Kidney (tissue), 13 donors: ENCODE measurements at regions not wholly inside any gene's neighbourhood (a gene's known extent, or its start where the extent isn't known, plus 50 kb on each side); places are given as distances from the start of the nearest gene placed in this dataset.

Experiments
- DNase-seq, 5 donors: peaks; one replicate each; pipeline ENCODE4 v3.0.0-alpha.2; 2013 to 2020
- FAIRE-seq: peaks from 2 replicates; lab custom pipeline; 2012; peaks lifted over from hg19 to GRCh38; lab: Jason Lieb, UNC
- H3K27ac ChIP-seq, 2 donors: one replicate each; pipeline ENCODE4 v1.7.0; 2013; ENCODE audit warnings: low read depth in 2 of 2, low read length in 2 of 2, inconsistent platforms in 1 of 2
- H3K27me3 ChIP-seq: one replicate; pipeline ENCODE4 v1.7.1; 2013; ENCODE audit warnings: low read length, inconsistent platforms; ENCODE audit not compliant: control insufficient read depth, insufficient read depth
- H3K36me3 ChIP-seq, 3 donors: one replicate each; pipeline versions ENCODE4 v1.7.0 to v1.7.1; 2013; ENCODE audit warnings: low read length in 3 of 3, control low read depth in 1 of 3, inconsistent platforms in 1 of 3; ENCODE audit not compliant: insufficient read depth in 3 of 3, control insufficient read depth in 2 of 3
- H3K4me1 ChIP-seq, 3 donors: one replicate each; pipeline versions ENCODE4 v1.7.0 to v1.7.1; 2013; ENCODE audit warnings: low read length in 3 of 3, inconsistent platforms in 1 of 3, low read depth in 1 of 3; ENCODE audit not compliant: control insufficient read depth in 2 of 3, insufficient read depth in 2 of 3
- H3K4me3 ChIP-seq, 3 donors: one replicate each; pipeline versions ENCODE4 v1.7.0 to v1.8.1; 2013; ENCODE audit warnings: low read length in 3 of 3, control low read depth in 1 of 3, inconsistent platforms in 1 of 3
- H3K9ac ChIP-seq, 3 donors: one replicate each; pipeline versions ENCODE4 v1.7.0 to v1.7.1; 2013; ENCODE audit warnings: low read length in 3 of 3, control low read depth in 1 of 3, inconsistent platforms in 1 of 3
- H3K9me3 ChIP-seq, 3 donors: one replicate each; pipeline versions ENCODE4 v1.7.0 to v1.7.1; 2013; ENCODE audit warnings: low read length in 3 of 3, control low read depth in 1 of 3, inconsistent platforms in 1 of 3; ENCODE audit not compliant: control insufficient read depth in 2 of 3, insufficient read depth in 1 of 3
- CTCF ChIP-seq: IDR thresholded peaks from 3 replicates; pipeline ENCODE4 v1.5.1; 2012; ENCODE audit warnings: mild to moderate bottlenecking, moderate library complexity, borderline replicate concordance; ENCODE audit not compliant: insufficient read depth; ENCODE audit errors: extremely low read depth
- intact Hi-C: fragments of 100-400 bp; cut with DNase I; formaldehyde crosslinking; loops from one replicate; pipeline ENCODE4 v1.11.1; 2022
- donor health status: control.
- donor health status: control.
- donor health status: control.
- donor health status: control.
- donor health status: control.
- donor health status: DM: yes; HTN: yes; CAD: no.
- donor health status: Normal renal cell carcinoma (clear cell type).

DNA sequence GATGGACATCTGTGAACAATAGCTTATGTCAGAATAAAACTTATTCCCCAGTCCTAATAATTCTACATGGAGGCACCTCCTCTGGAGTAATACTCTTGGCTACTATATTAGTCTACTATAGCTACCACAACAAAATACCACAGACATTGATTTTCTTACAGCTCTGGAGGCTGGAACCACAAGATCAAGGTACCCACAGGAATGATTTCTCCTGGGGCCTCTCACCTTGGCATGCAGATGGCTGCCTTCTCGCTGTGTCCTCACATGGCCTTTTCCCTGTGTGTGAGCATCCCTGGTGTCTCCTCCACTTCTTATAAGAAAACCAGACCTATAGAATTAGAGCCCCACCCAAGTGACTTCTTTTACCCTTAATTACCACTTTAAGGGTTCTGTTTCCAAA is 244.3 kb downstream of the BARHL2 start:
- Histone ChIP-seq H3K27me3 (no peaks in the 10 kb centered on the region), H3K4me1 (no peaks in the 10 kb centered on the region), H3K9ac (no peak overlapping the region), H3K4me3 (no peak overlapping the region), H3K27ac (no peak overlapping the region), H3K9me3 (no peaks in the 10 kb centered on the region), H3K36me3 (no peaks in the 10 kb centered on the region)
- TF ChIP-seq CTCF, result no peak
- FAIRE-seq (no peak), DNase-seq (no peak)
- intact Hi-C loops, result no loop called here

- H3K36me3 ChIP-seq, result no peaks in the 10 kb centered on the region
- no peaks in the 10 kb centered on the region for H3K27me3 ChIP-seq
- DNase-seq, result no peak
- no peaks in the 10 kb centered on the region for H3K4me1 ChIP-seq
- FAIRE-seq, result no peak
- peaks cover 0 to 2% (median 0%) of the 10 kb centered on the region in 3 donors for H3K9me3 ChIP-seq
- intact Hi-C loops, result no loop called here
- no peak overlapping the region for H3K27ac ChIP-seq
- H3K9ac ChIP-seq, result no peak overlapping the region
- no peak for TF ChIP-seq CTCF
- H3K4me3 ChIP-seq, result no peak overlapping the region
Observed at GRCh38 chr1:90459570-90459969, 257.5 kb downstream of the BARHL2 start.

- DNase-seq, result no peak
- H3K27me3 ChIP-seq, result no peaks in the 10 kb centered on the region
- no peak overlapping the region for H3K4me3 ChIP-seq
- H3K36me3 ChIP-seq, result no peaks in the 10 kb centered on the region
- H3K9me3 ChIP-seq, result peaks cover 0 to 1% (median 0%) of the 10 kb centered on the region in 3 donors
- H3K27ac ChIP-seq, result no peak overlapping the region
- no peak for TF ChIP-seq CTCF
- intact Hi-C loops, result no loop called here
- H3K4me1 ChIP-seq, result no peaks in the 10 kb centered on the region
- no peak overlapping the region for H3K9ac ChIP-seq
- FAIRE-seq, result no peak
Observed at GRCh38 chr1:90457985-90458384, 259.1 kb downstream of the BARHL2 start.

- Histone ChIP-seq H3K4me1 (no peaks in the 10 kb centered on the region), H3K27me3 (no peaks in the 10 kb centered on the region), H3K36me3 (no peaks in the 10 kb centered on the region), H3K9me3 (no peaks in the 10 kb centered on the region), H3K4me3 (no peak overlapping the region), H3K9ac (no peak overlapping the region), H3K27ac (no peak overlapping the region)
- intact Hi-C loops, result no loop called here
- FAIRE-seq (peak; percentile 90), DNase-seq (no peak)
- TF ChIP-seq CTCF, result no peak
Observed at GRCh38 chr1:90452491-90452890, 264.6 kb downstream of the BARHL2 start.
